ENCODE measurements at regions not wholly inside any gene's neighbourhood (a gene's known extent, or its start where the extent isn't known, plus 50 kb on each side); places are given as distances from the start of the nearest gene placed in this dataset.
"Not testable (repeated sequence)": the region's sequence is repeated elsewhere in the genome, so short reads cannot be mapped to it uniquely, and the experiment has no call there.

DNA sequence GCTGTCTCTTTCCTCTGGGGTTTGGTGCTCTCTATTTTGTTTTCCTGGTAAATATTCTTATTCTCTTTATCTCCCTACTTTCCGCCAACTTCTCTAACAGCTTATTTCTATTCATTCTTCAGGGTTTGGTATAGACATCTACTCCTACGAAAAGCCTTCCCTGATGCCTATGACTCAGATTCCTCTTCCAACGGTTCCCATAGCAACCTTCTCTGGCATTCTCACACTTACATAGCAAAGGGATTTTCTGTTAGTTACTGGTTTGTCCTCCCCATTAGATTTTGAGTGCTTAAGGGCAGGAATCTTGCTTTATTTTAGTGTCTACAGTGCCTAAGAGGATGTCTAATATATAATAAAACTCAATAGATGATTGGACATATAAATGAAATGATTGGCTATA, 407.6 kb upstream of the DEPDC1 start:
- DNase-seq (ENCODE audit: insufficient read length, low spot score), result no peak
- FAIRE-seq, result no peak
- TF ChIP-seq POLR2A (IDR thresholded peaks at IDR 0.05; ENCODE audit: low read depth, low read length), result no peak

DNA sequence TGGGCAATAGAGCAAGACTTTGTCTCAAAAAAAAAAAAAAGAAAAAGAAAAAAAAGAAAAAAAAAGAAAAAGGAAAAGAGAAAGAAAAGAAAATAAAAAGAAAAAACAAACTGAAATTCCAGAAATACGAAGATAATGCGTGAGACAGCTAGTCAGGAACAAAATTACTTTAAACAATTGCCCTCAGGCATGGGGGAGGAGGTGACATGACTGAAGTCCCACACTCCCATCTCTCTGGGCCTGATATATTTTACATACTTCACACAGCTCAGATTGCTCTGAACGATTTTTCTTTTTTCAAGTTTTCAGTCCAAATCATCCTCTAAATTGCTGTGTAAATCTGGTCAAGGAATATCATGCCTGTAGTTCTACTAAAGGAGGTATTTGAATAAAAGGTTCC, 409.5 kb upstream of the DEPDC1 start:
- DNase-seq (ENCODE audit: insufficient read length, low spot score), result no peak
- TF ChIP-seq POLR2A (IDR thresholded peaks at IDR 0.05; ENCODE audit: low read depth, low read length), result no peak
- no peak for FAIRE-seq

DNA sequence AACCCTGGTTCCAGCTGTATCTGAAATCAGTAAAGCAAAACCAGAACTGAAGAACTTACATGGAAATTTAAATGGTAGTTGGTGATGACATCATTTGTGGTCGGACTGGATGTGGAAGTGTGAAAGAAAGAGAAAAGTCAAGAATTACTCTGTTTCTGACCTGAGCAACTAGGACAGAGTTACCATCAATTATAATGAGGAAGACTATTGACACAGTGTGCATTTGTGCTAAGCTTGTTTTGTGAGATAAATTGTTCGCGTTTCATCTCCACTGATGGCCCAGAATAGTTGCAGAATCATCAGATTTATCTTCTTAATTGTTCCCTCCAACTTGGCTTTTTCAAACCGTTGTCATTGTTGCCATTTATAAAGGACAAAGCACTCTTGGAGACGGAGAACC, 410.6 kb upstream of the DEPDC1 start:
- TF ChIP-seq POLR2A (IDR thresholded peaks at IDR 0.05; ENCODE audit: low read depth, low read length), result no peak
- FAIRE-seq, result no peak
- no peak for DNase-seq (ENCODE audit: insufficient read length, low spot score)

DNA sequence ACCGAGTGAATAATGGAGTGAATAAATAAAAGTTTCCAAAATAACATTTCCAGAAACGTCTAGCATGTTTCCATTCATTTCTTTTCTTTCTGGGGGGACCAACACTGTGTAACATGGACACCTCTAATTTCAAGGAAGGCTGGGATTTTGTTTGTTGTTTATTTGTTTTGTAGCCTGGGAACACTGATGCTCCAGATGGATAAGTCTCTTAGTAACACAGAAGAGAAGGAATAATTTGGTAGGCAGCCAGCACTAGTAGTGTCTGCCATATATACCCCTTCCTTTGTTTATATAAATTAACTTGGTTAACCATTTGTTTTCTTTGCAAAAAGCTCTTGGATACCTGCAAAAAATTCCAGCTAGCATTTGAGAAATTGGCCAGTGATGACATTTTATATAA, 411.4 kb upstream of the DEPDC1 start:
- TF ChIP-seq POLR2A (IDR thresholded peaks at IDR 0.05; ENCODE audit: low read depth, low read length), result no peak
- DNase-seq (ENCODE audit: insufficient read length, low spot score), result no peak
- FAIRE-seq, result no peak

DNA sequence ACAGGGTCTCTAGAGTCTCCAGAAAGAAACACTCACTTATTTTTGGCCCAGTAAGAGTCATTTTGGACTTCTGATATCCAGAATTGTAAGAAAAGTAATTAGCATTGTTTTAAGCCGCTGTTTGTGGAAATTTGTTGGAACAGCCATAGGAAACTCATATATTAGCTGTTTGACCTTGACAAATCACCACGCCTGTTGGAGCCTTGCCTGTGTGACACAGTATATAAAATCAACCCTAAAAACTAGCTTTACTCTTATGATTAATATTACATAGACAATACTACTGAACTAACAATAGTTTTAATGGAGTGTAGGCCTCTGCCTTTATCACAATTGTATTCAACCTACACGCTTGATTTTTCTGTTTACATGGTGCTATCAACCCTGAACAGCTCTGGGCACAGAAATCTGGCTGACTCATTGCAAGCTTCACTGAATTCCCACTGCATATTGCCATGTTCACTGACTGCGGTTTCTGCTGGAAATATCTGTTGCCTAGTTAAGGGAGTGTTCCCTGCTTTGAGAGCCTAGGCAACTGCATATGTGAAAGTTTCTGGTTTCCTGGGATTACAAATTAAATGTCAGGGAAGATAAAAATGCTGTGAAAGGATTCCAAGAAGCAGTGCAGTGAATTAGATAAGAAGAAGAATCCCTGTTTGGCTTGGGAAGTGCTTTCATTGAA, 419.5 kb upstream of the DEPDC1 start:
- no peak for TF ChIP-seq POLR2A (IDR thresholded peaks at IDR 0.05; ENCODE audit: low read depth, low read length)
- FAIRE-seq (no peak), DNase-seq (ENCODE audit: insufficient read length, low spot score) (no peak)

DNA sequence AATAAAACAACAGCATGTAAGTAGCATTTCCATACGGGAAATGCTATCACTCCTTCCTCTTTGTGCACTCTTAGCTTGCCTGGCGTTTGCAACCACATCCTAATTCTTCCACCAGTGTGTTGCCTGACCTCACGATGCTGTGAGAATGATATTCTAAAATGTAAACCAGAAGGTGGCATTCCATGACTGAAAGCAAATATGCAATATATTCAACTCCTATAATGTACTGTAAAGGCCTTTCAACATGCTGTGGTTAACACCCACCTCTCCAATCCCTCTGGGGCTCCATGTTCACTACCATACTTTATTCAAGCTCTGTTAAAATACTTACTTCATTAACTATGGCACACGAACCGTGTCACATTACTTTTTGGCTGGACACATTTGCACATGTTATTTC, 420.6 kb upstream of the DEPDC1 start:
- TF ChIP-seq POLR2A (IDR thresholded peaks at IDR 0.05; ENCODE audit: low read depth, low read length), result no peak
- DNase-seq (ENCODE audit: insufficient read length, low spot score) (no peak), FAIRE-seq (no peak)

DNA sequence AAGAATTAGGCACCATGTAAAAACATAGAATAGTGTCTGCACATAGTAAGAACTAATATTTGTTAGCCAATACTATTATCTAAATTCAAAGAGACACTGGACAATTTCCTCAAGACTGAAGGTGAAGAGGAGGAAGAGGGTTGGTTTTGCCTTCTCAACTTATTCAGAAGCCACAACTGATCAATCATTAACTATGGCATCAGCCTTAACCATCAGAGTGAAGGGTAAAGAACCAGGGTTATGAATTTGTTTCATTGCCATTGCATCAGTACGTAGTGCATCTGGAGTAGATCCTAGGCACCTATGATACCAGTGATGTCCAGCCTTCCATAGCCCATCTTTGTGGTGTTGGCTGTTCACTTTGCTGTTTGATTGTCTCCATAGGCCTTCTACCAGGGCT, 421.7 kb upstream of the DEPDC1 start:
- no peak for DNase-seq (ENCODE audit: insufficient read length, low spot score)
- no peak for FAIRE-seq
- no peak for TF ChIP-seq POLR2A (IDR thresholded peaks at IDR 0.05; ENCODE audit: low read depth, low read length)

DNA sequence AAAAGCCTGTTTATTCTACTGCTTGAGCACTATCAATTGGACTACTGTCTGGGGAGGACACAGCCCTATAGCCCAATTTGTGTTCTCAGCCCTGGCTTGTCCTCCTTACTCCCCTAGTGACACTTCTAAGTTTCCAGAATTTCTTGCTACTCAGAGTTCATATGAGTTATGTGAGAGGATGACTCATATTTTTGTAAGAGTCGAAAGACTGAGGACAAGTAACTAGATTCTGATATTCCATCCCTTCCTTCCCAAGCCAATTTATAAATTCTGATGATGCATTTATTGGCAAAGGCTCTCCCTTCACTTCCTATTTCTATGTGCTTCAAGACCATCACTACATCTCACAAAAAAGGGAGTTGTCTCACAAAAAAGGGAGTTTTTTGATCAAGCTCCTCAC, 422.2 kb upstream of the DEPDC1 start:
- no peak for TF ChIP-seq POLR2A (IDR thresholded peaks at IDR 0.05; ENCODE audit: low read depth, low read length)
- FAIRE-seq (no peak), DNase-seq (ENCODE audit: insufficient read length, low spot score) (no peak)

DNA sequence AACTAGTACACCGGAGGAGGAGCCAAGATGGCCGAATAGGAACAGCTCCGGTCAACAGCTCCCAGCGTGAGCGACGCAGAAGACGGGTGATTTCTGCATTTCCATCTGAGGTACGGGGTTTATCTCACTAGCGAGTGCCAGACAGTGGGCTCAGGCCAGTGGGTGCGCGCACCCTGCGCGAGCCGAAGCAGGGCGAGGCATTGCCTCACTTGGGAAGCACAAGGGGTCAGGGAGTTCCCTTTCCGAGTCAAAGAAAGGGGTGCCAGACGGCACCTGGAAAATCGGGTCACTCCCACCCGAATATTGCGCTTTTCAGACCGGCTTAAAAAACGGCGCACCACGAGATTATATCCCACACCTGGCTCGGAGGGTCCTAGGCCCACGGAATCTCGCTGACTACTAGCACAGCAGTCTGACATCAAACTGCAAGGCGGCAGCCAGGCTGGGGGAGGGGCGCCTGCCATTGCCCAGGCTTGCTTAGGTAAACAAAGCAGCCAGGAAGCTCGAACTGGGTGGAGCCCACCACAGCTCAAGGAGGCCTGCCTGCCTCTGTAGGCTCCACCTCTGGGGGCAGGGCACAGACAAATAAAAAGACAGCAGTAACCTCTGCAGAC, 426.7 kb upstream of the DEPDC1 start:
- DNase-seq (ENCODE audit: insufficient read length, low spot score); FAIRE-seq: not testable (repeated sequence)

DNA sequence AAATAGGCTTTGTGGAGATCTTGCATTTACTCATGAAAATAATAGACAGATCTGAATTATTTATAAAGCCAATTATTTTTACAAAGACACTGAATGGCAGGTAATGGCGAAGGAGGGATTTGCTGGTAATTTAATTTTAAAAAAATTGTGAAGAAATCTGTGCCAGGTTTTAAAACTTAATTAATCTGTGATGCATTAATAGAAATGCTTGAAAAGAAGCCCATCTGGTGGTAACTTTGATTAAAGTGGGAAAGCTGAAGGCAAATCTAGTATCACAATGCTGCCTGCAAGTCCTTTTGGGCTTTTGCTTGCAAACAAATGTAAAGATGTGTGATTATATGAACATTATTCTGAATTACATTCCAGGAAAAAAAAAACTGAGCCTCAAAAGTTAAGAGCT, 433.2 kb upstream of the DEPDC1 start:
- DNase-seq (ENCODE audit: insufficient read length, low spot score) (no peak), FAIRE-seq (no peak)
- no peak for TF ChIP-seq POLR2A (IDR thresholded peaks at IDR 0.05; ENCODE audit: low read depth, low read length)

DNA sequence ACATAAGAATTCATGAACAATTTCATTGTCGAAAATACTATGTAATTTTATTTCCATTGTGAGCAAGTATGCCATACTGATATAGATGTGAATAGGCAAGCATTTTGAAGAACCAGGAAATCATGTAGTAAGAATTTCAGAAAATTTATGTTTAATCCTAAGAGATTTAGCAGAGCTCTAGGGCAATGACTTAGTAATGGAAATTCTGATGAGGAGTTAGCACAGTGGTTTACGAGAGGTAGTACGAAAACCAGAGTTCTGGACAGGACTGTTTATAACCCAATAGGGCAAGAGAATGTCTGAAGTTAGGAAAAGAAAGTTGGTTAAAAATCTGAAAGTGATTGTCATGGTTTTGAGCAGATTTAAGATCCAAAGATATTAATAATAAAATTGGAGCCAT, 439.6 kb upstream of the DEPDC1 start:
- FAIRE-seq (no peak), DNase-seq (ENCODE audit: insufficient read length, low spot score) (no peak)
- no peak for TF ChIP-seq POLR2A (IDR thresholded peaks at IDR 0.05; ENCODE audit: low read depth, low read length)

DNA sequence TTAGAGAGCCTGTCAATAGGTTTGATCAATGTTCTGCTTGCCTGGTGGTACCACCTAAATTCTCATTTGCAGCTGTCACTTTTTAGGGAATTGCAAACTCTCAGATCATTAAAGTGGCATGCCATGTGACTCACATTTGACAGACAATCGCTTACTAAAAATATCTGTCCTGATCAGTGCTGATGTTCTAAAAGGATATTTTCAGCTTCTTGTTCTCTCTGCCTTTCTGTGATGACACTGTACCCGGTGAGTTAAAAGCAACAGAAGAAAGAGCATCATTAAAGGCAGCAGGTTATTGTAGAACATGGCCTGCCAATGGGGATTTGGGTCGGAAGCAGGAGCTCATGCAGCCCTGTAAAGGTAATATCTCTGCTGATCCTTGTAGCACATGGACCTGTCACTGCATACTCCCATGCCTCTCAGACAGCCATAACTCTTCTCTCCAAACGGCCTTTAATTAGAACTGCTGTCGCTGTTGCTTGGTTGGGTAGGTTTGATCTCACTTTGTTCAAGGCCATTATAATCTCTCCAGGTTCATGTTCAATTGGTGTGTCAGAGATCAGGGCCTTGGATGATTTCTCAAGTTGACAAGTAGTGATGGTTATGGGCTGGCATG, 441.3 kb upstream of the DEPDC1 start:
- DNase-seq (ENCODE audit: insufficient read length, low spot score) (no peak), FAIRE-seq (no peak)
- TF ChIP-seq POLR2A (IDR thresholded peaks at IDR 0.05; ENCODE audit: low read depth, low read length), result no peak

DNA sequence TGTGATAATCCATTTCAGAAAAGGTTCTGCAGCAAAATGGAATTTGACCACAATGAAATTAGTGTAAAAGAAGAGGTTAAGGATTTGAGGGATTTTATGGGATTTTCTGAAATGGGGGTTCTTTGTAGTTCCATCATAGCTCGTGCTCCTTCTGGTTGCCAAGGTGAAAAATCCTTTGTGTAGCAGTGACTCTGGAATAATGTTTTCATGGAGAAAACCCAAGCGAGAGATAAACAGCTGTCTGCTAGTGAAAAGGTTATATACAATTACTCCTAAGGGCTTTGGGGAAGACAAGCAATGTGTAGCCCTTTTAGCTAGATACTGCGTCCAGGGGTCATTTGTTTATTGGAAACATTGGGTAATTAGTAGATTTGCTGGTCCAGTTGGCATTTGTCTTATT, 453.2 kb upstream of the DEPDC1 start:
- FAIRE-seq (no peak), DNase-seq (ENCODE audit: insufficient read length, low spot score) (no peak)
- TF ChIP-seq POLR2A (IDR thresholded peaks at IDR 0.05; ENCODE audit: low read depth, low read length), result no peak

DNA sequence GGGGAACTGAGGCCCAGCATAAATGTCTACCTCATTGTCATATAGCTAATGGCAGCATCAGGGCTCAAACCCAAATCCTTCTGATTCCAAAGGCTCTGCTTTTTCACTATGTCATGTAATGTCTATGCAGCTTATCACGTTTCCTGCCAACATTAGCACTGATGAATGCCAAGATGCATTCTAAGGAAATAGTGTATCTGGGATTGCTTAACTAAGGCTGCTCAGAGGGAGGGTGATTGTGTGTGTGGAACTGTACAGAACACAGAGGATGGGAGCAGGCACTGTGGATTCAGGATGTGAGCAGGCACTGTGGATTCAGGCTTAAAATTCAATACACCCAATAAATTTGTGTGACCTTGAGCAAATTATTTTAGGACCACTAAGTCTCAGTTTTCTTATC, 456.4 kb upstream of the DEPDC1 start:
- TF ChIP-seq POLR2A (IDR thresholded peaks at IDR 0.05; ENCODE audit: low read depth, low read length), result no peak
- DNase-seq (ENCODE audit: insufficient read length, low spot score) (no peak), FAIRE-seq (no peak)

DNA sequence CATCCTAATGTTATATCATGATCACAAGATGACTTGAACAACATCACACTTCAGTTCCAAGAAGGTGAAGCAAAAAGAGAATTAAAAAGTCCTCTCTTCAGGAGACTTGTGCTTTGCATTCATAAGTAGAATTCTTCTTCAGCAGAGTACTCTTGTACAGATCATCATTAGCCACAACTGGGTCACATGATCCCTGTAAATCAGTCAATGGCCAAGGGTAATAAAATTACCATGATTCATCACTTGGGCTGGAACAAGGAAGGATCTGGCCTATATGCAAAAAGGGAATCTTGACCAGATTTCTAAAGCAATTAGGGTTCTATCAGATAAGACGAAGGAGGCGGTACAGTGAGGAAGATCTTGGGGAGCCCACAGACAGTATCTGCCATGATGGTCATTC, 458.0 kb upstream of the DEPDC1 start:
- TF ChIP-seq POLR2A (IDR thresholded peaks at IDR 0.05; ENCODE audit: low read depth, low read length), result no peak
- no peak for FAIRE-seq
- no peak for DNase-seq (ENCODE audit: insufficient read length, low spot score)

Data from H54 (cell line).